Breast epithelium (tissue), 4 donors: ENCODE measurements at regions not wholly inside any gene's neighbourhood (a gene's known extent, or its start where the extent isn't known, plus 50 kb on each side); places are given as distances from the start of the nearest gene placed in this dataset.

ENCODE experiments used
- DNase-seq, 2 donors: peaks; one replicate each; pipeline ENCODE4 v3.0.0-alpha.2; 2019; ENCODE audit warnings: low spot score in 2 of 2
- H3K27ac ChIP-seq, 2 donors: fragments of 200-600 bp; sonication (generic) in 1 of 2; one replicate each; pipeline ENCODE4 v1.5.1; 2016 to 2019; ENCODE audit warnings: mild to moderate bottlenecking in 1 of 2
- H3K27me3 ChIP-seq, 2 donors: fragments of 200-600 bp; sonication (generic) in 1 of 2; one replicate each; pipeline versions ENCODE4 v1.5.1 to v1.6.0; 2017 to 2019; ENCODE audit warnings: control low read depth in 1 of 2, mild to moderate bottlenecking in 1 of 2
- H3K36me3 ChIP-seq: fragments of 200-600 bp; one replicate; pipeline ENCODE4 v1.5.1; 2019
- H3K4me1 ChIP-seq, 2 donors: fragments of 200-600 bp; sonication (generic); one replicate each; pipeline ENCODE4 v1.5.1; 2016 to 2019; ENCODE audit warnings: control low read depth in 1 of 2
- H3K4me3 ChIP-seq, 3 donors: fragments of 200-600 bp; sonication (generic); 1 replicate in 2 of 3; 2 replicates in 1 of 3; pipeline ENCODE4 v1.5.1; 2016 to 2019; ENCODE audit warnings: mild to moderate bottlenecking in 3 of 3, moderate library complexity in 2 of 3
- H3K9me3 ChIP-seq, 2 donors: fragments of 200-600 bp; sonication (generic) in 1 of 2; one replicate each; pipeline ENCODE4 v1.5.1; 2016 to 2019; ENCODE audit warnings: control low read depth in 1 of 2
- POLR2A ChIP-seq: fragments of 450-650 bp; IDR thresholded peaks from one replicate; pipeline ENCODE4 v1.6.1; 2016; ENCODE audit warnings: antibody characterized with exemption, mild to moderate bottlenecking, moderate library complexity
- POLR2AphosphoS5 ChIP-seq, 3 donors: sonication (generic); formaldehyde crosslinking; IDR thresholded peaks; one replicate each; pipeline ENCODE4 v1.6.1; 2017; ENCODE audit warnings: antibody characterized with exemption in 3 of 3
- intact Hi-C: fragments of 100-400 bp; cut with DNase I; formaldehyde crosslinking; loops from one replicate; pipeline ENCODE4 v1.15.1; 2023; ENCODE audit warnings: low total_unique reads
- TF ChIP-seq, protein P1 (sequence below), 3 donors: fragments of 450-650 bp; IDR thresholded peaks; one replicate each; pipeline ENCODE4 v1.5.1; 2016 to 2017; ENCODE audit warnings: antibody characterized with exemption in 3 of 3, mild to moderate bottlenecking in 3 of 3, moderate library complexity in 3 of 3

GRCh38 chr2:41605311-41605710 lies 442.5 kb upstream of the PKDCC start:
- Histone ChIP-seq H3K9me3 (no peaks in the 10 kb centered on the region), H3K4me1 (no peaks in the 10 kb centered on the region), H3K27ac (no peak overlapping the region), H3K27me3 (no peaks in the 10 kb centered on the region), H3K36me3 (no peaks in the 10 kb centered on the region), H3K4me3 (no peak overlapping the region)
- intact Hi-C loops: no loop called here
- no peak for DNase-seq
- no peak for TF ChIP-seq POLR2A
- TF ChIP-seq, protein P1, sequence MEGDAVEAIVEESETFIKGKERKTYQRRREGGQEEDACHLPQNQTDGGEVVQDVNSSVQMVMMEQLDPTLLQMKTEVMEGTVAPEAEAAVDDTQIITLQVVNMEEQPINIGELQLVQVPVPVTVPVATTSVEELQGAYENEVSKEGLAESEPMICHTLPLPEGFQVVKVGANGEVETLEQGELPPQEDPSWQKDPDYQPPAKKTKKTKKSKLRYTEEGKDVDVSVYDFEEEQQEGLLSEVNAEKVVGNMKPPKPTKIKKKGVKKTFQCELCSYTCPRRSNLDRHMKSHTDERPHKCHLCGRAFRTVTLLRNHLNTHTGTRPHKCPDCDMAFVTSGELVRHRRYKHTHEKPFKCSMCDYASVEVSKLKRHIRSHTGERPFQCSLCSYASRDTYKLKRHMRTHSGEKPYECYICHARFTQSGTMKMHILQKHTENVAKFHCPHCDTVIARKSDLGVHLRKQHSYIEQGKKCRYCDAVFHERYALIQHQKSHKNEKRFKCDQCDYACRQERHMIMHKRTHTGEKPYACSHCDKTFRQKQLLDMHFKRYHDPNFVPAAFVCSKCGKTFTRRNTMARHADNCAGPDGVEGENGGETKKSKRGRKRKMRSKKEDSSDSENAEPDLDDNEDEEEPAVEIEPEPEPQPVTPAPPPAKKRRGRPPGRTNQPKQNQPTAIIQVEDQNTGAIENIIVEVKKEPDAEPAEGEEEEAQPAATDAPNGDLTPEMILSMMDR (IDR thresholded peaks at IDR 0.05): no peak
- no peak for TF ChIP-seq POLR2AphosphoS5 (IDR thresholded peaks at IDR 0.05)

- Histone ChIP-seq H3K4me1 (no peaks in the 10 kb centered on the region), H3K36me3 (no peaks in the 10 kb centered on the region), H3K27ac (no peak overlapping the region), H3K4me3 (no peak overlapping the region), H3K27me3 (no peaks in the 10 kb centered on the region), H3K9me3 (no peaks in the 10 kb centered on the region)
- intact Hi-C loops: no loop called here
- no peak for TF ChIP-seq POLR2A
- no peak for TF ChIP-seq POLR2AphosphoS5 (IDR thresholded peaks at IDR 0.05)
- TF ChIP-seq, protein P1 (IDR thresholded peaks at IDR 0.05): no peak
- no peak for DNase-seq
These were observed 441.9 kb upstream of the PKDCC start for GRCh38 chr2:41605914-41606313.

- peak overlapping the region; percentile 12 to 59 for H3K27ac ChIP-seq
- H3K27me3 ChIP-seq: no peaks in the 10 kb centered on the region
- H3K4me1 ChIP-seq: no peaks in the 10 kb centered on the region
- TF ChIP-seq, protein P1 (IDR thresholded peaks at IDR 0.05): no peak
- TF ChIP-seq POLR2AphosphoS5 (IDR thresholded peaks at IDR 0.05): no peak
- TF ChIP-seq POLR2A: no peak
- no peaks in the 10 kb centered on the region for H3K36me3 ChIP-seq
- DNase-seq: no peak
- H3K4me3 ChIP-seq: no peak overlapping the region
- H3K9me3 ChIP-seq: no peaks in the 10 kb centered on the region
- intact Hi-C loops: no loop called here
These were observed 437.2 kb upstream of the PKDCC start for GRCh38 chr2:41610501-41611190.

DNA sequence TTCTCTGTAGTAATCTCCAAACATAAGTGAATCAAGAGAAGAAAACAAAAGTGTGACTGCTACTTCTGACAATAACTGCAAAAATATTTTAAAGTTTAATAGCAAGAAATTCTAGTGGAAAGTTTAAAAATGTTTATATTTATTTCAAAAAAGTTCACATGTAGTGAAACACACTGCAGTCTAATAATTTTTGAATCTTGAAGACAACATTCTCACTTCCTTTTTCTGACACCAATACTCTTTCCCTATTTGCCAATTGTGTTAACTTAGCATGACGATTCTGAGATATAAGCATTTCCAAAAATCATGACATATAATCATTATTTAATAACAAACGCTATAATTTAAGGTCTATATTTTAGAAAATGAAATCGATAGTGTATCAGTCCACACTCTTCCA lies 429.1 kb upstream of the PKDCC start:
- Histone ChIP-seq H3K4me1 (no peaks in the 10 kb centered on the region), H3K27me3 (peaks cover 0 to 4% of the 10 kb centered on the region in 2 donors), H3K36me3 (no peaks in the 10 kb centered on the region), H3K27ac (no peak overlapping the region), H3K4me3 (no peak overlapping the region), H3K9me3 (no peaks in the 10 kb centered on the region)
- DNase-seq: no peak
- intact Hi-C loops: no loop called here
- TF ChIP-seq POLR2A (no peak), POLR2AphosphoS5 (IDR thresholded peaks at IDR 0.05) (no peak)
- TF ChIP-seq, protein P1 (IDR thresholded peaks at IDR 0.05): no peak

DNA sequence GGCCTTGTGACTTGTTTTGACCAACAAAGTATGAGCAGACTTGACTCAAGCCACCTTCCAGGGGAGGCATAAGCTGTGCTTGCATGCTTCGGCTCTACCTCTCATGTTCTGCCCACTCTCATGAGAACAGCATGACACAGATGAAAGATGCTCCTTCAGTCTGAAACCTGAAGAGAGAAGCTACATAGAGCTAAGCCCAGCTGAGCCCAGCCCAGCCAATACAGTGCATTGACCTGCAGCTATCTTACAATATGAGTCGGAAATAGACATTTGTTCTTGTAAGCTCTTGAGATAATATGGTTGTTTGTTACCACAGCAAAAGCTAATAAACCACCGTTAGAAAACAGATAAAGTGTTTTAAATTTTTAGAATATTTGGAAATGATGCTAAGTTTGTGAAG lies 426.7 kb upstream of the PKDCC start:
- H3K4me3 ChIP-seq: no peak overlapping the region
- H3K4me1 ChIP-seq: no peaks in the 10 kb centered on the region
- intact Hi-C loops: no loop called here
- H3K36me3 ChIP-seq: no peaks in the 10 kb centered on the region
- DNase-seq: no peak
- H3K9me3 ChIP-seq: no peaks in the 10 kb centered on the region
- TF ChIP-seq, protein P1 (IDR thresholded peaks at IDR 0.05): no peak
- no peak for TF ChIP-seq POLR2AphosphoS5 (IDR thresholded peaks at IDR 0.05)
- no peak for TF ChIP-seq POLR2A
- no peak overlapping the region for H3K27ac ChIP-seq
- peaks cover 0 to 4% of the 10 kb centered on the region in 2 donors for H3K27me3 ChIP-seq
